CD4-positive, alpha-beta T cell treated with Interleukin-21 for 1 hour (primary cell): ENCODE measurements at regions not wholly inside any gene's neighbourhood (a gene's known extent, or its start where the extent isn't known, plus 50 kb on each side); places are given as distances from the start of the nearest gene placed in this dataset.

Source experiments
- DNase-seq: peaks from one replicate; pipeline ENCODE4 v3.0.0-alpha.2; 2020

GRCh38 chr7:54810401-54810800 lies 51.4 kb upstream of the SEC61G start:
- no peak for DNase-seq

DNA sequence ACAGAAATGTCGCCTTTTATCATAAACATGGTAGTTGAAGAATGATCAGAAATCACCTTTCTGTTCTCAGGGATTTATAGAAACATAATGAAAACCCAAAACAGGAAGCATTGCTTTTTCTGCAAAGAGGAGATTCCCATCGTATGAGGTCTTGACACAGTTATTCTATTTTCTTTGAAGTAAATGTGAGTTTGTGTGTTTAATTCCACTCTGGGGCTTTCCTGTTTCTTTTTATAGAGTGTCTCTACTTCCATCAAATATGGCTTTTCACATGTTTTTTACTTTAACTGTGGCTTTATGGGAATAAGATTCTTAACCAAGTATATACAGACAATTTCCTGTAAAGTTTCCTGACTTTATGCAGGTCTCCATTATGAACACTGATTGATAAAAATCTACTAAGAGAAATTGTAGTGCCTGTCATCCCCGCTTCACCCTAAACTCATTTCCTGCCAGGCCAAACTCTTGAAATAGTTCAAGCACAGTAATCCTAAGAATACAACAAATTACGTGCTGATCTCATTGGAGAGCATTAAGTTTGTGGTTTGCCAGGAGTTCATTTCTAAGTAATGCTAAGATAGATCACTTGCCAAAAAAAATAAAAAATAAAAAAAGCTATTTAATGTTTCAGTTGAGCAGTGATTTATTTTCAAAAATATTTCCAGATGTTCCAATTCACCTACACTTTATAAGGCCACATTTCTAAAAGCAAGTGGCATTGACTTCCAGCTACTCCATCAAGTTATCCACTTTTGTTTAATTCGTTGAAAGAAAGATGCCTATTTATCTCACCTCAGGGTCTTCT lies 52.2 kb upstream of the SEC61G start:
- no peak for DNase-seq

- DNase-seq, result no peak
Observed at GRCh38 chr7:54811846-54812254, 52.8 kb upstream of the SEC61G start.

GRCh38 chr7:54812756-54813322 lies 53.8 kb upstream of the SEC61G start:
- DNase-seq, result no peak

- no peak for DNase-seq
Observed at GRCh38 chr7:54813398-54813797, 54.4 kb upstream of the SEC61G start.

GRCh38 chr7:54814401-54814800 lies 55.4 kb upstream of the SEC61G start:
- DNase-seq, result no peak

DNA sequence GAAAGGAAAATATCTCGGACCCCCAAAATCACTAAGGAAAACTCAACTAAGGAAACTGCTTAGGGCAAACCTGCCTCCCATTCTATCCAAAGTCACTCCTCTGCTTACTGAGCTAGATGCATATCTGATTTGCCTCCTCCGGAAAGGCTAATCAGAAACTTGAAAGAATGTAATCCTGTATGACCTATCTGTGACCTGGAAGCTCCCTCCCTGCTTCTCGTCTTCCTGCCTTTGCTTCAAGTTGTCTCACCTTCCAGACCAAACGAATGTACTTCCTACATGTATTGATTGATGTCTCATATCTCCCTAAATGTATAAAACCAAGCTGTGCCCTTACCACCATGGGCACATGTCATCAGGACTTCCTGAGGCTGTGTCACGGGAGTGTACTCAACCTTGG lies 58.1 kb upstream of the SEC61G start:
- DNase-seq, result no peak

DNA sequence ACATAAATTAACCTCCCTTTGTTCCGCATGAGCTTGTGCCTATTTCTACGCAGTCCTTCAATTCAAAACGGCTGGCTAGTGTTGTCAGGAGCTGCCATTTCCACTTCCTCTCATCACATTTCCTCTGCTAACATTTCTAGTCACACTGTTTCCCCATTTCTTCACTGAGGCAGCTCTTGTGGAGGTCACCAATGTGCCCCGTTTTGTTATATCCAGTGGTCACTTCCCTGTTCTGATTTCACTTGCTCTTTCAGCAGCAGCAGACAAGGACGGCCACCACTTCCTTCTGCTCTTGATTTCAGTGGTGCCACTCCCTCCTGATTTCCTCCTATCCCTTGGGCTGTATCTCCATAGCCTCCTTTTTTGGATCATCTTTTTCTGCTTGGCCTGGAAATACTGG lies 64.8 kb upstream of the SEC61G start:
- DNase-seq, result peak; percentile 3

- DNase-seq, result no peak
Observed at GRCh38 chr7:54824655-54825054, 65.6 kb upstream of the SEC61G start.

GRCh38 chr7:54825368-54825767 lies 66.4 kb upstream of the SEC61G start:
- DNase-seq, result no peak

GRCh38 chr7:54827734-54828133 lies 68.7 kb upstream of the SEC61G start:
- DNase-seq, result no peak

GRCh38 chr7:54831046-54831643 lies 72.1 kb upstream of the SEC61G start:
- DNase-seq, result no peak

- no peak for DNase-seq
Observed at GRCh38 chr7:54831644-54832095, 72.7 kb upstream of the SEC61G start.

DNA sequence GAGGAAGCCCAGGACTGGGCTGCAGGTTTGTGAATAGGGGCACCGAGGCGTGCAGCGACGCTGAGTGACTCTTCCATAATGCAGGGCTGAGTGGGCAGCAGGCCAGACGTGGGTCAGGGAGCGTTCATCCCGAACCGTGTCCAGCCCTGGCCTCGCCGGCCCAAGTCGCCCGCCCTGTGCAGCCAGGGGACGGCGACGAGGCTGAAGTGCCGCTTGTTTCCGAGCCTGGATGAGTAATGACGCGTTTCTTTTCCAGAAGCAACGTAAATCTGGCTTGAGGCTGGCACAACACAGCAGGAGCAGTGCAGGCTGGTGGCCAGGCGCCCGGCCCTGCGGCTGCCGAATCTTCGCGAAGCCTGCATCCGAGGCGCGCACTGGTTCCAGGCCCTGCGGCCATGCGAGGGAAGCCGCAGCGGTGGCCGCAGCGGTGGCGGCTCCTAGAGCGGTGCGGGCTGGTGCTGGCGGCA lies 74.0 kb upstream of the SEC61G start:
- no peak for DNase-seq

- no peak for DNase-seq
Observed at GRCh38 chr7:54837168-54837567, 78.2 kb upstream of the SEC61G start.

DNA sequence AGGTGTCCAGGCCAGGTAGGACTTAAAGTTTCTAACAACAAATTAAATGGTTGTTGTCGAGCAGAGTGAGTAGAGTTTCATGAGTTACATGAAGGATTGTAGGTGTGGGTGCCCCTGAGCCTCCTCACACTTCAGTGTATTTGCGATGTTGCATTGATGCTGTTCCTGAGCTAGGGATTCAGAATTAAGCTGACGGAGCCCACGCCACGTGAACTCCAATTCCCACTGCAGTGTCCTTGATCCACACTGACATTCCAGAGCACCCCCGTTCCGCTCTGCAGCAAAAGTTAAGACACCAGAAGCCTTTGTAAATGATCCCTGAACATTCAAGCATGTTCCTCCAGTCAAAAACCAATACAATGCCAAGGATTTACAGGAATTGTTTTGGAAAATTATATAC lies 78.8 kb upstream of the SEC61G start:
- no peak for DNase-seq

- no peak for DNase-seq
Observed at GRCh38 chr7:54838175-54838910, 79.3 kb upstream of the SEC61G start.

DNA sequence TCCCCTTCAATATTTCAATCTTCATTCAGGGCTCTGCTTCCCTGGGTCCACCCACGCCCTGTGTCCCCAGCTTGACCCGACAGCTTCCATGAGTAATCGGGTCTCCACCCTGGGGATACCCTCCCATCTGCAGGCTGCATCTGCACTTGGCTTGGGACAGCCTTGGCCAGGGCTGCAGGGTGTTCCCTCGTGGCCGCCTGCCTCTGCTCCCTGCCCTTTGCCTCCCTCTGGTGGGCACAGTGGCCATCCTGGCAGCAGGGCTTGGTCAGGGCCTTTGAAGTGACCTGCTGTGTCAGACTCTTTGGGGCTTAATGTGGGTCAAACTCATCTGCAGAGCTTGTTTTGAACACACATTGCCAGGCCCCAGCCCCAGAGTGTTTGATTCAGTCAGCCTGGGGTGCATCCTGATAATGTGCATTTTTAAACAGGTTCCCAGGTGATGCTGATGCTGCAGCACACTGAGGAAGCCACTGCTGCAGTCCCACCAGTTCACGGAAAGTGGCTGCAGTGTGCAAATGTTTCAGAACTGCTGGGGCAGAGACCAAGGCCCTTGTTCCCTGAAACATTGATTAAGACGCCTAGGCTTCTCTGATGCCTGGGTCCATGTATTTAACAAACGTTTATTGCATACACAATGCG lies 80.7 kb upstream of the SEC61G start:
- DNase-seq, result no peak

DNA sequence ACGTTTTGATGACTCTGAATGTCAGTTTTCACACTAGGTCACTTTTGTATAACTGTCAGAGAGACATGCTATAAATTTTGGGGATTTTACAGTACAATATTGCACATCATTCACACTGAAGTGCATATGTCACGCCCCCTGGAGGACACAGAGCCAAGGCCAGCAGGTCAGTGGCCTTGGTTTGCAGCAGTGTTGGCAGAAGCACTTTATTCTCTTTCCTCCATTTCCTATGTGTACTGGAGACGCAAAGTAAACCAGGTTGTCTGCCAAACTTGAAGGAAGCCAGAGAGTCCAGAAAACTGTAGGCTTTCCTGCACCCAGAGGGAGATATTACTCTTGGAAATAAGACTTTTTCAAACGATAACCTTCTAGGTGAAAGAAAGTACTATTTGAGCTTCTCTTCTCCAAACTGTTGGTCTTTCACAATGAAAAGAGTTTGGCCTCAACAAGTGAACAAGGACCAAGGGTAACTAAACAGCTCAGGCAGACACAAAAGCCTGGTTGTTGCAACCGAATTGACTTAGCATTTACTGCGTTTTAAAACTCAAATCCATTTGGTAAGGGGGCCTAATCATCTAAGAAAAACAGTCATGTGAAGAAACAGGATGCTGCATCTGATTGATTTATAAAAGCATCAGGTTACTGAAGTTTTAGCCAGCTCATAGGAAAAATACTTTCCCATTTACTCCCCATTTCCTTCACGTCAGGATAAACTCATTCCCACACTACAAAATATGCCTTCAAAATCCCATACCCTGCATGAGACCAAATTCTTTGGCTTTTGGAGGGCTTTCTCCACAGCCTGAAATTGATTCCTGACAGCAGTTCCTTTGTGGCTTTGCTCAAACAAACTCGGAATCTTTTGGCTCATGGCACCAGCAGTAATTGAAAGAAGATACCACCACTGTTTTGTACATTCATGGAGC lies 83.0 kb upstream of the SEC61G start:
- no peak for DNase-seq

GRCh38 chr7:54843841-54844355 lies 84.9 kb upstream of the SEC61G start:
- no peak for DNase-seq

GRCh38 chr7:54846273-54846672 lies 87.3 kb upstream of the SEC61G start:
- DNase-seq, result no peak

DNA sequence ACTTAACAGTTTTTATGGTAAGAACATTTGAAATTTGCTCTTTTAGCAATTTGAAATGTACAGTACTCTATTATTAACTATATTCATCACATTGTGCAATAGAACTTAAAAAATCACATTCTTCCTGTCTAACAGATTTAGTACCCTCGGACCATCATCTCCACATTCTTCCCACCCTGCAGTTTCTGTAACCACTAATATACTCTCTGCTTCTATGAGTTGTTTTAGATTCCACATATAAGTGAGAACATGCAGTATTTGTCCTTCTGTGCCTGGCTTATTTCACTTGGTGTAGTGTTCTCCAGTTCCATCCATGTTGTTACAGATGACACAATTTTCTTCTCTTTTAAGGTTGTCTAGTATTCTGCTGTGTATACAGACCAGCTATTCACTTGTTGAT lies 88.9 kb upstream of the SEC61G start:
- DNase-seq, result no peak
